ENCODE measurements at regions not wholly inside any gene's neighbourhood (a gene's known extent, or its start where the extent isn't known, plus 50 kb on each side); places are given as distances from the start of the nearest gene placed in this dataset.

DNA sequence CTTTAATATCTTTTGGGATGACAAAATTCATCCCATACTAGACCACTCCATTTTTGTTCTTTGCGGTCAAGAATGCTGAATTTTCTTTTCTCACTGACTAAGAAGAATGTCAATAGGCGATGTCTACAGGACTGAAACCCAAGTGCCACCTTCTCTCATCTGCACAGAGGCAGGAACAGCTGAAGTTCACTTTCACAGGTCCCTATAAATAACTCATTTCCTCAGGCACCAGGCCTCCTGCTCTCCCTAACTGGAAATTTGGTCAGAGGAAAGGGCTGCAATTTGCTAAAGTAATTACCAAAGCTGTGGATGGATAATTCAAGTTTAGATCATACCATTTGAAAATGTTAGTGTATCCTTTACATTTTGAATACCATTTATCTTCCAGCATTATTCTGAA is 142.9 kb downstream of the DIRAS2 start:
- ChIA-PET SMC1A (ENCODE audit: uncharacterized antibody, unreplicated experiment) (interaction anchor here (0.6 to 1.2 kb wide), 2 partner anchors 10 to 347 kb away, joined by 3 read pairs; no protein-coding TSS in a partner anchor), CTCF (no interaction called here), POLR2A (no interaction called here), RAD21 (ENCODE audit: unreplicated experiment) (no interaction called here)
- Histone ChIP-seq H3K9me3 (replicated peaks; ENCODE audit: control insufficient read depth, insufficient read depth, low read length) (peaks cover 5% of the 10 kb centered on the region; the same call in 2 of the 3 replicates), H3K4me1 (ENCODE audit: control insufficient read depth, insufficient read depth, low read length) (no peaks in the 10 kb centered on the region), H3K27me3 (replicated peaks in 1 of 2; ENCODE audit: control insufficient read depth in 2 of 2, insufficient read depth in 2 of 2, low read length in 1 of 2) (no peaks in the 10 kb centered on the region), H2AFZ (ENCODE audit: control insufficient read depth, low read depth, low read length) (no peak overlapping the region), H3K27ac (ENCODE audit: control insufficient read depth, insufficient read depth) (no peak overlapping the region), H3K4me2 (ENCODE audit: control insufficient read depth, insufficient read depth) (no peak overlapping the region), H3K79me2 (ENCODE audit: control insufficient read depth, insufficient read depth, low read length) (no peaks in the 10 kb centered on the region), H4K20me1 (ENCODE audit: control insufficient read depth, insufficient read depth) (no peaks in the 10 kb centered on the region), H3K36me3 (ENCODE audit: control insufficient read depth in 2 of 2, insufficient read depth in 2 of 2, low read length in 1 of 2) (no peaks in the 10 kb centered on the region), H3K9ac (ENCODE audit: control insufficient read depth, insufficient read depth, low read length) (no peak overlapping the region), H3K4me3 (no peak overlapping the region)
- ATAC-seq, result no peak
- FAIRE-seq, result no peak
- no peak for DNase-seq (ENCODE audit: low read depth, low spot score)
- TF ChIP-seq, protein P1, sequence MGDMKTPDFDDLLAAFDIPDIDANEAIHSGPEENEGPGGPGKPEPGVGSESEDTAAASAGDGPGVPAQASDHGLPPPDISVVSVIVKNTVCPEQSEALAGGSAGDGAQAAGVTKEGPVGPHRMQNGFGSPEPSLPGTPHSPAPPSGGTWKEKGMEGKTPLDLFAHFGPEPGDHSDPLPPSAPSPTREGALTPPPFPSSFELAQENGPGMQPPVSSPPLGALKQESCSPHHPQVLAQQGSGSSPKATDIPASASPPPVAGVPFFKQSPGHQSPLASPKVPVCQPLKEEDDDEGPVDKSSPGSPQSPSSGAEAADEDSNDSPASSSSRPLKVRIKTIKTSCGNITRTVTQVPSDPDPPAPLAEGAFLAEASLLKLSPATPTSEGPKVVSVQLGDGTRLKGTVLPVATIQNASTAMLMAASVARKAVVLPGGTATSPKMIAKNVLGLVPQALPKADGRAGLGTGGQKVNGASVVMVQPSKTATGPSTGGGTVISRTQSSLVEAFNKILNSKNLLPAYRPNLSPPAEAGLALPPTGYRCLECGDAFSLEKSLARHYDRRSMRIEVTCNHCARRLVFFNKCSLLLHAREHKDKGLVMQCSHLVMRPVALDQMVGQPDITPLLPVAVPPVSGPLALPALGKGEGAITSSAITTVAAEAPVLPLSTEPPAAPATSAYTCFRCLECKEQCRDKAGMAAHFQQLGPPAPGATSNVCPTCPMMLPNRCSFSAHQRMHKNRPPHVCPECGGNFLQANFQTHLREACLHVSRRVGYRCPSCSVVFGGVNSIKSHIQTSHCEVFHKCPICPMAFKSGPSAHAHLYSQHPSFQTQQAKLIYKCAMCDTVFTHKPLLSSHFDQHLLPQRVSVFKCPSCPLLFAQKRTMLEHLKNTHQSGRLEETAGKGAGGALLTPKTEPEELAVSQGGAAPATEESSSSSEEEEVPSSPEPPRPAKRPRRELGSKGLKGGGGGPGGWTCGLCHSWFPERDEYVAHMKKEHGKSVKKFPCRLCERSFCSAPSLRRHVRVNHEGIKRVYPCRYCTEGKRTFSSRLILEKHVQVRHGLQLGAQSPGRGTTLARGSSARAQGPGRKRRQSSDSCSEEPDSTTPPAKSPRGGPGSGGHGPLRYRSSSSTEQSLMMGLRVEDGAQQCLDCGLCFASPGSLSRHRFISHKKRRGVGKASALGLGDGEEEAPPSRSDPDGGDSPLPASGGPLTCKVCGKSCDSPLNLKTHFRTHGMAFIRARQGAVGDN (IDR thresholded peaks at IDR 0.05), result no peak
- no TSS peak for BruUV-seq (replicated peaks)
- intact Hi-C loops (cut with micrococcal nuclease; ENCODE audit: unreplicated experiment), result no loop called here
- in situ Hi-C loops (cut with MboI), result no loop called here
- WGBS (ENCODE audit: insufficient coverage, insufficient replicate concordance, low lambda C conversion rate, missing lambda C conversion rate), result 44% methylated on average over 2 of the region's 2 CpGs

DNA sequence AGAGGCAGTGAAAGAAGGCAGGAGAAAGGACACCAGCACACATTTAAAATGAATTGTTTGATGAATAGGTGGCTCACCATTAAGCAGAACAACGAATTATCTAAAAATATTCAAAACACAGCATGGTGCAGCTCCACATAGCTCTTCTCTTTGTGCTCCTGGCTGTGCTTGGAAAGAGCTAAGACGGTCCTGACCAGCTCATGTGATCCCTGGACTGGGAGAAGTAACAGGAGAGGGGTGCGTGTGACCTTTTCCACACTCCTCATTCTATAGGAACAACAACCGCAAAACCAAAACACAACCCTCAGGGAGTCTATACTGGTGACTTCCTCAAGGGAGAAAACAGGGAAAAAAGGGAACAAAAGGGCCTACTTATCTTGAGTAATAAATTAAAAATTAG is 140.5 kb downstream of the DIRAS2 start:
- in situ Hi-C loops (cut with MboI), result no loop called here
- SMC1A ChIA-PET (ENCODE audit: uncharacterized antibody, unreplicated experiment), result no interaction called here
- 51% methylated on average over 4 of the region's 4 CpGs for WGBS (ENCODE audit: insufficient coverage, insufficient replicate concordance, low lambda C conversion rate, missing lambda C conversion rate)
- TF ChIP-seq, protein P2, sequence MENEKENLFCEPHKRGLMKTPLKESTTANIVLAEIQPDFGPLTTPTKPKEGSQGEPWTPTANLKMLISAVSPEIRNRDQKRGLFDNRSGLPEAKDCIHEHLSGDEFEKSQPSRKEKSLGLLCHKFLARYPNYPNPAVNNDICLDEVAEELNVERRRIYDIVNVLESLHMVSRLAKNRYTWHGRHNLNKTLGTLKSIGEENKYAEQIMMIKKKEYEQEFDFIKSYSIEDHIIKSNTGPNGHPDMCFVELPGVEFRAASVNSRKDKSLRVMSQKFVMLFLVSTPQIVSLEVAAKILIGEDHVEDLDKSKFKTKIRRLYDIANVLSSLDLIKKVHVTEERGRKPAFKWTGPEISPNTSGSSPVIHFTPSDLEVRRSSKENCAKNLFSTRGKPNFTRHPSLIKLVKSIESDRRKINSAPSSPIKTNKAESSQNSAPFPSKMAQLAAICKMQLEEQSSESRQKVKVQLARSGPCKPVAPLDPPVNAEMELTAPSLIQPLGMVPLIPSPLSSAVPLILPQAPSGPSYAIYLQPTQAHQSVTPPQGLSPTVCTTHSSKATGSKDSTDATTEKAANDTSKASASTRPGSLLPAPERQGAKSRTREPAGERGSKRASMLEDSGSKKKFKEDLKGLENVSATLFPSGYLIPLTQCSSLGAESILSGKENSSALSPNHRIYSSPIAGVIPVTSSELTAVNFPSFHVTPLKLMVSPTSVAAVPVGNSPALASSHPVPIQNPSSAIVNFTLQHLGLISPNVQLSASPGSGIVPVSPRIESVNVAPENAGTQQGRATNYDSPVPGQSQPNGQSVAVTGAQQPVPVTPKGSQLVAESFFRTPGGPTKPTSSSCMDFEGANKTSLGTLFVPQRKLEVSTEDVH (IDR thresholded peaks at IDR 0.05; ENCODE audit: low read depth, partially characterized antibody), result no peak
- no peak for TF ChIP-seq ATF7 (IDR thresholded peaks at IDR 0.05; ENCODE audit: low read depth)
- no peak for TF ChIP-seq ZNF24 (IDR thresholded peaks at IDR 0.05)
- no peak for TF ChIP-seq CHD2 (IDR thresholded peaks at IDR 0.05; ENCODE audit: borderline replicate concordance, low read depth, low read length)
- TF ChIP-seq, protein P3, sequence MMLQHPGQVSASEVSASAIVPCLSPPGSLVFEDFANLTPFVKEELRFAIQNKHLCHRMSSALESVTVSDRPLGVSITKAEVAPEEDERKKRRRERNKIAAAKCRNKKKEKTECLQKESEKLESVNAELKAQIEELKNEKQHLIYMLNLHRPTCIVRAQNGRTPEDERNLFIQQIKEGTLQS (IDR thresholded peaks at IDR 0.05; ENCODE audit: borderline replicate concordance, extremely low read depth, low read depth, low read length), result no peak
- no peak for TF ChIP-seq TCF12 (IDR thresholded peaks at IDR 0.05; ENCODE audit: low read depth, low read length)
- no peak for TF ChIP-seq ESRRA (IDR thresholded peaks at IDR 0.05; ENCODE audit: low read length)
- TF ChIP-seq NBN (IDR thresholded peaks at IDR 0.05), result no peak
- TF ChIP-seq EGR1 (IDR thresholded peaks at IDR 0.05; ENCODE audit: borderline replicate concordance in 1 of 2, low read depth in 2 of 2, low read length in 2 of 2), result no peak
- no peak for TF ChIP-seq NRF1 (conservative IDR thresholded peaks at IDR 0.05; ENCODE audit: low read depth, low read length)
- TF ChIP-seq CHD1 (IDR thresholded peaks at IDR 0.05; ENCODE audit: low read depth, low read length), result no peak

More for the DNA sequence above, 140.5 kb downstream of the DIRAS2 start:
- CTCF ChIA-PET, result no interaction called here
- POLR2A ChIA-PET, result no interaction called here
- no TSS peak for BruUV-seq (replicated peaks)
- Histone ChIP-seq H3K4me2 (ENCODE audit: control insufficient read depth, insufficient read depth) (no peak overlapping the region), H2AFZ (ENCODE audit: control insufficient read depth, low read depth, low read length) (no peak overlapping the region), H3K4me1 (ENCODE audit: control insufficient read depth, insufficient read depth, low read length) (no peaks in the 10 kb centered on the region), H3K79me2 (ENCODE audit: control insufficient read depth, insufficient read depth, low read length) (no peaks in the 10 kb centered on the region), H3K36me3 (ENCODE audit: control insufficient read depth in 2 of 2, insufficient read depth in 2 of 2, low read length in 1 of 2) (no peaks in the 10 kb centered on the region), H3K9ac (ENCODE audit: control insufficient read depth, insufficient read depth, low read length) (no peak overlapping the region), H3K27ac (ENCODE audit: control insufficient read depth, insufficient read depth) (no peak overlapping the region), H3K27me3 (replicated peaks in 1 of 2; ENCODE audit: control insufficient read depth in 2 of 2, insufficient read depth in 2 of 2, low read length in 1 of 2) (no peaks in the 10 kb centered on the region), H3K4me3 (no peak overlapping the region), H4K20me1 (ENCODE audit: control insufficient read depth, insufficient read depth) (no peaks in the 10 kb centered on the region), H3K9me3 (replicated peaks; ENCODE audit: control insufficient read depth, insufficient read depth, low read length) (peaks cover 5% of the 10 kb centered on the region; the same call in 2 of the 3 replicates)
- intact Hi-C loops (cut with micrococcal nuclease; ENCODE audit: unreplicated experiment), result no loop called here
- DNase-seq (ENCODE audit: low read depth, low spot score) (no peak), FAIRE-seq (no peak), ATAC-seq (no peak)
- RAD21 ChIA-PET (ENCODE audit: unreplicated experiment), result no interaction called here
